Motor neuron (in vitro differentiated cells): ENCODE measurements at regions not wholly inside any gene's neighbourhood (a gene's known extent, or its start where the extent isn't known, plus 50 kb on each side); places are given as distances from the start of the nearest gene placed in this dataset.
A peak's percentile ranks its signal among the peaks of the same experiment; 100 is the strongest.
"Not testable (repeated sequence)": the region's sequence is repeated elsewhere in the genome, so short reads cannot be mapped to it uniquely, and the experiment has no call there.

Experiments used
- ATAC-seq, 8 experiments: fragments of 200-7000 bp; cut with Tn5 transposase; replicated peaks in 6 of 8; 2 replicates each; pipeline ENCODE4 v1.8.0; 2021; ENCODE audit warnings: mild to moderate bottlenecking in 8 of 8, moderate library complexity in 8 of 8
- H3K27ac ChIP-seq, 2 donors: fragments of 250-450 bp; sonication (Bioruptor Pico); 2 replicates each; pipeline ENCODE4 v1.9.0; 2021; ENCODE audit warnings: antibody characterized with exemption in 2 of 2, mild to moderate bottlenecking in 2 of 2, moderate library complexity in 1 of 2
- H3K4me1 ChIP-seq, 2 donors: fragments of 250-450 bp; sonication (Bioruptor Pico); replicated peaks in 1 of 2; 2 replicates each; pipeline ENCODE4 v1.6.1; 2021; ENCODE audit warnings: antibody characterized with exemption in 2 of 2, mild to moderate bottlenecking in 2 of 2, moderate library complexity in 1 of 2
- H3K4me3 ChIP-seq, 5 donors: fragments of 250-450 bp; sonication (Bioruptor Pico); 2 replicates each; pipeline ENCODE4 v1.9.0; 2021; ENCODE audit warnings: antibody characterized with exemption in 5 of 5, mild to moderate bottlenecking in 5 of 5, moderate library complexity in 4 of 5
- WGBS, 10 experiments: fragments of 450-650 bp; shearing (Covaris generic); methylation state at CpG; one replicate each; pipeline ENCODE4 v1.0.0; 2022; 5-methylcytosine and 5-hydroxymethylcytosine counted together
- in situ Hi-C, 9 experiments: fragments of 400-800 bp; cut with MboI; loops; one replicate each; pipeline ENCODE4 v1.15.0; 2021; ENCODE audit warnings: low sequenced_read_pairs in 9 of 9, low pct_unique_long_range_greater_than_20kb in 2 of 9; ENCODE audit not compliant: unreplicated experiment in 9 of 9

- in situ Hi-C loops = no loop called here
- Histone ChIP-seq H3K4me3 (no peak overlapping the region), H3K4me1 (no peaks in the 10 kb centered on the region), H3K27ac (no peak overlapping the region)
- ATAC-seq = peak in 3 of 8 experiments; percentile 63 to 73 (median 73)
- whole genome bisulfite sequencing, 10 experiments = 27 to 100% (median 63%) methylated on average over 1 to 4 of the region's 4 CpGs; no CpG with 5 or more reads in 1 of the 10 experiments
Observed at GRCh38 chr14:38941488-38941887, 161.5 kb downstream of the SEC23A start.

GRCh38 chr14:38932653-38933000 is 170.4 kb downstream of the SEC23A start:
- H3K27ac ChIP-seq, H3K4me3 ChIP-seq, in situ Hi-C loops, ATAC-seq, H3K4me1 ChIP-seq: not testable (repeated sequence)
- 0 to 100% (median 90%) methylated on average over 1 to 3 of the region's 3 CpGs; no CpG with 5 or more reads in 5 of the 10 experiments for WGBS, 10 experiments

- Histone ChIP-seq H3K4me3 (no peak overlapping the region), H3K4me1 (no peaks in the 10 kb centered on the region), H3K27ac (no peak overlapping the region)
- no peak for ATAC-seq
- WGBS, 10 experiments = 40 to 100% (median 77%) methylated on average over 1 to 6 of the region's 11 CpGs; no CpG with 5 or more reads in 4 of the 10 experiments
- in situ Hi-C loops = no loop called here
Observed at GRCh38 chr14:38931969-38932652, 170.9 kb downstream of the SEC23A start.

- in situ Hi-C loops = no loop called here
- H3K4me1 ChIP-seq = no peaks in the 10 kb centered on the region
- WGBS, 10 experiments = 0 to 100% (median 100%) methylated on average over 1 of the region's 1 CpG; no CpG with 5 or more reads in 1 of the 10 experiments
- no peak overlapping the region for H3K4me3 ChIP-seq
- peak in 3 of 8 experiments; percentile 22 to 86 (median 81) for ATAC-seq
- H3K27ac ChIP-seq = no peak overlapping the region
Observed at GRCh38 chr14:38930898-38931297, 172.1 kb downstream of the SEC23A start.

GRCh38 chr14:38930022-38930421 is 173.0 kb downstream of the SEC23A start:
- 53 to 100% (median 80%) methylated on average over 1 to 3 of the region's 3 CpGs; no CpG with 5 or more reads in 1 of the 10 experiments for WGBS, 10 experiments
- Histone ChIP-seq H3K4me1 (no peaks in the 10 kb centered on the region), H3K27ac (no peak overlapping the region), H3K4me3 (no peak overlapping the region)
- in situ Hi-C loops = no loop called here
- no peak for ATAC-seq

GRCh38 chr14:38929416-38929815 is 173.6 kb downstream of the SEC23A start:
- ATAC-seq = no peak
- in situ Hi-C loops = no loop called here
- H3K4me1 ChIP-seq = no peaks in the 10 kb centered on the region
- H3K27ac ChIP-seq = no peak overlapping the region
- H3K4me3 ChIP-seq = no peak overlapping the region

GRCh38 chr14:38921893-38922292 is 181.1 kb downstream of the SEC23A start:
- H3K4me1 ChIP-seq, H3K27ac ChIP-seq, H3K4me3 ChIP-seq, ATAC-seq, in situ Hi-C loops: not testable (repeated sequence)
- 60 to 100% (median 98%) methylated on average over 1 to 4 of the region's 11 CpGs; no CpG with 5 or more reads in 6 of the 10 experiments for WGBS, 10 experiments

GRCh38 chr14:38915125-38915524 is 187.9 kb downstream of the SEC23A start:
- in situ Hi-C loops = no loop called here
- no peak overlapping the region for H3K4me3 ChIP-seq
- 0 to 78% (median 60%) methylated on average over 1 of the region's 1 CpG for WGBS, 10 experiments
- H3K4me1 ChIP-seq = no peaks in the 10 kb centered on the region
- peak in 3 of 8 experiments; percentile 63 to 80 (median 64) for ATAC-seq
- no peak overlapping the region for H3K27ac ChIP-seq

- WGBS, 10 experiments = 0 to 86% (median 50%) methylated on average over 1 of the region's 1 CpG
- no peak overlapping the region for H3K27ac ChIP-seq
- H3K4me1 ChIP-seq = no peaks in the 10 kb centered on the region
- in situ Hi-C loops = no loop called here
- no peak overlapping the region for H3K4me3 ChIP-seq
- no peak for ATAC-seq
Observed at GRCh38 chr14:38910092-38910491, 192.9 kb downstream of the SEC23A start.

GRCh38 chr14:38904959-38905358 is 198.1 kb downstream of the SEC23A start:
- H3K27ac ChIP-seq = no peak overlapping the region
- no peak for ATAC-seq
- no peaks in the 10 kb centered on the region for H3K4me1 ChIP-seq
- no peak overlapping the region for H3K4me3 ChIP-seq
- in situ Hi-C loops = no loop called here

- Histone ChIP-seq H3K27ac (no peak overlapping the region), H3K4me1 (no peaks in the 10 kb centered on the region), H3K4me3 (no peak overlapping the region)
- WGBS, 10 experiments = 43 to 100% (median 89%) methylated on average over 1 to 4 of the region's 4 CpGs; no CpG with 5 or more reads in 1 of the 10 experiments
- in situ Hi-C loops = no loop called here
- no peak for ATAC-seq
Observed at GRCh38 chr14:38901791-38902190, 201.2 kb downstream of the SEC23A start.

- Histone ChIP-seq H3K4me3 (no peak overlapping the region), H3K4me1 (no peaks in the 10 kb centered on the region), H3K27ac (no peak overlapping the region)
- in situ Hi-C loops = no loop called here
- 43 to 82% (median 76%) methylated on average over 1 of the region's 1 CpG; no CpG with 5 or more reads in 4 of the 10 experiments for WGBS, 10 experiments
- ATAC-seq = no peak
Observed at GRCh38 chr14:38900887-38901286, 202.1 kb downstream of the SEC23A start.

GRCh38 chr14:38887696-38888095 is 215.3 kb downstream of the SEC23A start:
- in situ Hi-C loops = loop anchor here in 1 of 9 experiments (25.0 kb wide), 1 partner anchor 125 kb away; no protein-coding TSS in a partner anchor
- Histone ChIP-seq H3K27ac (no peak overlapping the region), H3K4me3 (no peak overlapping the region), H3K4me1 (no peaks in the 10 kb centered on the region)
- WGBS, 10 experiments = 19 to 73% (median 55%) methylated on average over 1 to 2 of the region's 2 CpGs; no CpG with 5 or more reads in 2 of the 10 experiments
- no peak for ATAC-seq

- Histone ChIP-seq H3K4me3 (no peak overlapping the region), H3K27ac (no peak overlapping the region), H3K4me1 (no peaks in the 10 kb centered on the region)
- ATAC-seq = no peak
- in situ Hi-C loops = loop anchor here in 1 of 9 experiments (25.0 kb wide), 1 partner anchor 128 kb away; no protein-coding TSS in a partner anchor
Observed at GRCh38 chr14:38884109-38884508, 218.9 kb downstream of the SEC23A start.
